ENCODE measurements at regions not wholly inside any gene's neighbourhood (a gene's known extent, or its start where the extent isn't known, plus 50 kb on each side); places are given as distances from the start of the nearest gene placed in this dataset.

DNA sequence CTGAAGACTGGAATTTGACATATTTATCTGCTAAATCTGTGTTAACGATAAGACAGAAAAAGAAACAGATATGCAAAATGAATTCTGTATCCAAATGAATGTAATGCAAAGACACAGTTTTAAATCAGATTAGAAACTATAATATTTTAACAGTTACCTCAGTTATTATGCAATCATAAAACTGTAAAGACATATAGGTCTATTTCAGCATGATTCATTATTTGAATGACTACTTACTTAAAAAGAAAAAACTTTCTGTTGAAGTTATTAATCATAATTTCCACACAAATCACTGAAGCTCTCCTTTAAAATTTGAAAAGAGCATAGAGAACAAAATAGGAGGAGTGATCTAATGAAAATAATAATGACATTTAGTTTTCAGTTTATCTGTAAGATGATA lies 742.6 kb downstream of the FSCB start:
- Histone ChIP-seq H3K9me3 (no peaks in the 10 kb centered on the region), H3K4me1 (no peaks in the 10 kb centered on the region), H3K36me3 (no peaks in the 10 kb centered on the region), H3K27me3 (no peaks in the 10 kb centered on the region), H3K4me3 (ENCODE audit: low read depth, low read length) (no peak overlapping the region)
- no peak for TF ChIP-seq CTCF (IDR thresholded peaks at IDR 0.05; ENCODE audit: low read depth, low read length)
- no peak for DNase-seq

- TF ChIP-seq CTCF (IDR thresholded peaks at IDR 0.05; ENCODE audit: low read depth, low read length) = no peak
- H3K9me3 ChIP-seq = no peaks in the 10 kb centered on the region; the same call in 1 of the 2 replicates
- no peak for DNase-seq
- no peaks in the 10 kb centered on the region for H3K36me3 ChIP-seq
- H3K4me3 ChIP-seq (ENCODE audit: low read depth, low read length) = no peak overlapping the region
- no peaks in the 10 kb centered on the region for H3K27me3 ChIP-seq
- H3K4me1 ChIP-seq = no peaks in the 10 kb centered on the region
These were observed 751.4 kb downstream of the FSCB start for GRCh38 chr14:43755707-43756106.

DNA sequence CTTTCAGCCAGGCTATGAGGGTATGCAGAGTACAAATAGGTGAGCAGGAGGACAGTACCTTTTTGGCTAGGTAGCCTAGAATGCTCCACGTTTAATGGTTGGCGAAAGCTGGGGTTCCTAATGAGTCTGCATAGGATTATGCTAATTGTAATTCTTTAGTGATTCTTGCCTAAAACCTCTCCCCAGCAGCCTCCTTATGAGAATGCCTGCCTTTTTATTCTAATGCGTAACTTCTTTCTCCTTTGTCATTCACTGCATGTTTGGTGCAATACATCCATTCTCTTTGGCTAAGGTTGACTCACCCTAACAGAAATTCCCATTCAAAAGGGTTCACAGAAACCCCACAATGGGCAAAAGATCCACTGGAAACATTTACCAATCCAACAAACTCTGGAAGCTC lies 752.2 kb downstream of the FSCB start:
- H3K27me3 ChIP-seq = no peaks in the 10 kb centered on the region
- H3K36me3 ChIP-seq = no peaks in the 10 kb centered on the region
- no peak for TF ChIP-seq CTCF (IDR thresholded peaks at IDR 0.05; ENCODE audit: low read depth, low read length)
- no peak for DNase-seq
- H3K9me3 ChIP-seq = no peaks in the 10 kb centered on the region; the same call in 1 of the 2 replicates
- H3K4me1 ChIP-seq = no peaks in the 10 kb centered on the region
- H3K4me3 ChIP-seq (ENCODE audit: low read depth, low read length) = no peak overlapping the region

GRCh38 chr14:43745746-43746145 lies 761.3 kb downstream of the FSCB start:
- no peak for DNase-seq
- Histone ChIP-seq H3K9me3 (no peaks in the 10 kb centered on the region), H3K27me3 (no peaks in the 10 kb centered on the region), H3K4me1 (no peaks in the 10 kb centered on the region), H3K36me3 (no peaks in the 10 kb centered on the region), H3K4me3 (ENCODE audit: low read depth, low read length) (no peak overlapping the region)
- no peak for TF ChIP-seq CTCF (IDR thresholded peaks at IDR 0.05; ENCODE audit: low read depth, low read length)

DNA sequence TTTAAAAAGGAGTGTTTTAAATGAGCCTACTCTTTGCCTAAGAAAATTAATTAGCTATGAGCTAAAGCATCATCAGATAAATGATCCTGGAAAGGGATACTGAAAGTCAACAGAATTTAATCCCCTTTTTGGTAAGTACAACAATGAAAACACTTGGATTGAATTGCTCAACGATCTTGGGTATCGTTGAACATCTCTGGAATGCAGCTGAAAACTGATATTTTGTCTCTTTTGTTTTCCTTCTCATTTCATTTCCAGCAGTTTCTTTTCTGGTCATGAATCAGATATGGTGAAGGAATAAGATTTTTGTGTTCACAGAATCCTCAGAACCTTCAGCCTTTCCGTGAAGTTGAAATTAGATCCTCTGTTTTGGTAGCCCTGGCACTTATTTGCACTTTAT lies 771.2 kb downstream of the FSCB start:
- Histone ChIP-seq H3K4me1 (no peaks in the 10 kb centered on the region), H3K36me3 (no peaks in the 10 kb centered on the region), H3K9me3 (no peaks in the 10 kb centered on the region), H3K27me3 (no peaks in the 10 kb centered on the region), H3K4me3 (ENCODE audit: low read depth, low read length) (no peak overlapping the region)
- no peak for DNase-seq
- TF ChIP-seq CTCF (IDR thresholded peaks at IDR 0.05; ENCODE audit: low read depth, low read length) = no peak

DNA sequence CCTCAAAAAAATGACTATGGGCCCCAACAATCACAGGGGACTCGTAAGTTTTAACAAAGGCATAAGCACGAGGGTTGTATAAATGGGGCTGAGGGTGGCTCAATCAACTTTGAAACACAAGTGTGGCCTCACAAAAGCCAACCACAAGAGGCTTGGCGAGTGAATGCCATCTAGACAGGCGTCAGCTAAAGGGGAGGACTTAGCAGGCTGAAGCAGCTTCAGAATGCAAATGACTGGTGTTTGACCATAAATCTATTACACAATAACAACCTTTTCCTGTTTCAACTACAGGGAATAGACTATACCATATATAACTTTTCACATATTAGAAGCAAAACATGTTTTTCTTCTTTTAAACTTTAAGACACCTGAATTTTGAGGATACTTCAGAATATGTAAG lies 777.9 kb downstream of the FSCB start:
- Histone ChIP-seq H3K27me3 (no peaks in the 10 kb centered on the region), H3K36me3 (no peaks in the 10 kb centered on the region), H3K9me3 (no peaks in the 10 kb centered on the region), H3K4me1 (no peaks in the 10 kb centered on the region), H3K4me3 (ENCODE audit: low read depth, low read length) (no peak overlapping the region)
- TF ChIP-seq CTCF (IDR thresholded peaks at IDR 0.05; ENCODE audit: low read depth, low read length) = no peak
- no peak for DNase-seq

All from BE2C (cell line).